H1 (cell line): ENCODE measurements at regions not wholly inside any gene's neighbourhood (a gene's known extent, or its start where the extent isn't known, plus 50 kb on each side); places are given as distances from the start of the nearest gene placed in this dataset.
"Not testable (repeated sequence)": the region's sequence is repeated elsewhere in the genome, so short reads cannot be mapped to it uniquely, and the experiment has no call there.

Experiments used
- CTCF ChIA-PET: fragments of 300-600 bp; sonication (Branson Sonifier 250); formaldehyde crosslinking; loops from one replicate; lab custom pipeline; 2021; ENCODE audit not compliant: partially characterized antibody; lab: Charles Lee
- POLR2A ChIA-PET: fragments of 300-600 bp; sonication (Branson Sonifier 250); formaldehyde crosslinking; loops from one replicate; lab custom pipeline; 2021; ENCODE audit warnings: inconsistent platforms; ENCODE audit not compliant: partially characterized antibody; lab: Charles Lee
- DNase-seq, 2 experiments: peaks; one replicate each; pipeline versions ENCODE4 v3.0.0 to v3.0.0-alpha.2; 2010 to 2022; ENCODE audit warnings: low spot score in 2 of 2, low read depth in 1 of 2, mixed read lengths in 1 of 2
- FAIRE-seq: peaks from 2 replicates; lab custom pipeline; 2011; peaks lifted over from hg19 to GRCh38; lab: Jason Lieb, UNC
- H2AFZ ChIP-seq: 2 replicates; pipeline ENCODE4 v1.8.1; 2012; ENCODE audit warnings: low read length, inconsistent platforms
- H2AK5ac ChIP-seq: 2 replicates; pipeline ENCODE4 v1.6.1; 2013; ENCODE audit warnings: low read depth, low read length
- H2BK120ac ChIP-seq: replicated peaks from 2 replicates; pipeline ENCODE3; 2013; ENCODE audit warnings: low read depth, low read length, inconsistent platforms
- H2BK12ac ChIP-seq: 2 replicates; pipeline ENCODE4 v1.6.1; 2013; ENCODE audit warnings: low read depth, low read length
- H2BK15ac ChIP-seq: 2 replicates; pipeline ENCODE4 v1.6.1; 2013; ENCODE audit warnings: low read length
- H2BK20ac ChIP-seq: 2 replicates; pipeline ENCODE4 v1.6.1; 2013; ENCODE audit warnings: low read length
- H2BK5ac ChIP-seq: 2 replicates; pipeline ENCODE4 v1.6.1; 2013; ENCODE audit warnings: low read depth, low read length
- H3K14ac ChIP-seq: 2 replicates; pipeline ENCODE4 v1.6.1; 2013; ENCODE audit warnings: inconsistent platforms; ENCODE audit not compliant: insufficient read length
- H3K18ac ChIP-seq: 2 replicates; pipeline ENCODE4 v1.6.1; 2013; ENCODE audit warnings: low read length; ENCODE audit errors: extremely low read depth
- H3K23ac ChIP-seq: 2 replicates; pipeline ENCODE4 v1.6.1; 2013; ENCODE audit warnings: inconsistent platforms; ENCODE audit not compliant: insufficient read length
- H3K23me2 ChIP-seq: 2 replicates; pipeline ENCODE4 v1.6.1; 2013; ENCODE audit warnings: low read depth, low read length
- H3K27ac ChIP-seq: 2 replicates; pipeline ENCODE4 v1.6.1; 2011; ENCODE audit warnings: low read depth, low read length, inconsistent platforms
- H3K27me3 ChIP-seq, 4 experiments: replicated peaks in 1 of 4; 1 replicate in 1 of 4; 2 replicates in 3 of 4; pipeline versions ENCODE4 v1.6.1 to v1.8.1; 2011 to 2013; ENCODE audit warnings: low read length in 3 of 4, mild to moderate bottlenecking in 3 of 4, inconsistent platforms in 2 of 4, mixed read lengths in 2 of 4, moderate library complexity in 1 of 4; ENCODE audit not compliant: control insufficient read depth in 3 of 4, insufficient read depth in 3 of 4; ENCODE audit errors: extremely low read depth in 1 of 4
- H3K36me3 ChIP-seq, 4 experiments: 2 replicates each; pipeline versions ENCODE4 v1.6.1 to v1.8.1; 2011 to 2013; ENCODE audit warnings: mild to moderate bottlenecking in 4 of 4, low read length in 3 of 4, moderate library complexity in 2 of 4, control low read depth in 1 of 4, inconsistent platforms in 1 of 4; ENCODE audit not compliant: insufficient read depth in 4 of 4, control insufficient read depth in 2 of 4
- H3K4ac ChIP-seq: replicated peaks from 2 replicates; pipeline ENCODE3; 2013; ENCODE audit warnings: low read length, low read depth, mixed read lengths, inconsistent platforms; ENCODE audit not compliant: insufficient read length
- H3K4me1 ChIP-seq, 4 experiments: replicated peaks in 1 of 4; 1 replicate in 1 of 4; 2 replicates in 3 of 4; pipeline versions ENCODE4 v1.6.1 to v1.8.1; 2011 to 2013; ENCODE audit warnings: low read length in 3 of 4, inconsistent platforms in 2 of 4, mixed read lengths in 1 of 4; ENCODE audit not compliant: insufficient read depth in 4 of 4, control insufficient read depth in 3 of 4
- H3K4me2 ChIP-seq, 2 experiments: 2 replicates each; pipeline versions ENCODE4 v1.6.1 to v1.8.1; 2011 to 2013; ENCODE audit warnings: low read depth in 2 of 2, low read length in 2 of 2, control low read depth in 1 of 2, inconsistent platforms in 1 of 2, mild to moderate bottlenecking in 1 of 2; ENCODE audit not compliant: insufficient read depth in 1 of 2
- H3K4me3 ChIP-seq, 4 experiments: fragments of 200-600, 300-600 bp in 1 of 4; sonication (generic), shearing (Covaris generic), sonication (Bioruptor Twin) in 1 of 4; 2 replicates each; pipeline versions ENCODE4 v1.5.1 to v1.8.1; 2011 to 2016; ENCODE audit warnings: low read length in 4 of 4, low read depth in 3 of 4, control low read depth in 2 of 4, inconsistent platforms in 2 of 4, mild to moderate bottlenecking in 2 of 4, mixed read lengths in 1 of 4, moderate library complexity in 1 of 4; ENCODE audit not compliant: insufficient read depth in 2 of 4; ENCODE audit errors: extremely low read depth in 1 of 4
- H3K56ac ChIP-seq: replicated peaks from 2 replicates; pipeline ENCODE3; 2013; ENCODE audit warnings: low read depth, mild to moderate bottlenecking, mixed read lengths, low read length, inconsistent platforms; ENCODE audit not compliant: insufficient read length
- H3K79me1 ChIP-seq: 2 replicates; pipeline ENCODE4 v1.6.1; 2013; ENCODE audit warnings: low read depth, low read length, control low read depth
- H3K79me2 ChIP-seq, 2 experiments: 2 replicates each; pipeline versions ENCODE4 v1.6.1 to v1.8.1; 2012 to 2013; ENCODE audit warnings: low read length in 2 of 2, mild to moderate bottlenecking in 2 of 2, inconsistent platforms in 1 of 2; ENCODE audit not compliant: insufficient read depth in 2 of 2, control insufficient read depth in 1 of 2
- H3K9ac ChIP-seq, 4 experiments: replicated peaks in 1 of 4; 1 replicate in 1 of 4; 2 replicates in 3 of 4; pipeline versions ENCODE4 v1.6.1 to v1.8.1; 2011 to 2013; ENCODE audit warnings: low read depth in 3 of 4, low read length in 3 of 4, control low read depth in 2 of 4, mild to moderate bottlenecking in 2 of 4, moderate library complexity in 2 of 4, inconsistent platforms in 1 of 4; ENCODE audit errors: extremely low read depth in 1 of 4
- H3K9me3 ChIP-seq, 2 experiments: 2 replicates each; pipeline versions ENCODE4 v1.6.1 to v1.8.1; 2012 to 2013; ENCODE audit warnings: mild to moderate bottlenecking in 2 of 2, moderate library complexity in 2 of 2, control low read depth in 1 of 2, inconsistent platforms in 1 of 2, low read depth in 1 of 2, low read length in 1 of 2, mixed read lengths in 1 of 2; ENCODE audit not compliant: insufficient read depth in 2 of 2
- H4K20me1 ChIP-seq, 2 experiments: replicated peaks in 1 of 2; 2 replicates each; pipeline versions ENCODE3 to v1.8.1; 2011 to 2013; ENCODE audit warnings: inconsistent platforms in 2 of 2, low read length in 2 of 2, mild to moderate bottlenecking in 1 of 2; ENCODE audit not compliant: insufficient read depth in 2 of 2, control insufficient read depth in 1 of 2
- H4K5ac ChIP-seq: 2 replicates; pipeline ENCODE4 v1.6.1; 2013; ENCODE audit warnings: low read length, low read depth, mixed read lengths, inconsistent platforms; ENCODE audit not compliant: insufficient read length
- H4K8ac ChIP-seq: 2 replicates; pipeline ENCODE4 v1.8.0; 2013; ENCODE audit warnings: mild to moderate bottlenecking, moderate library complexity, low read length, inconsistent platforms; ENCODE audit not compliant: insufficient read depth; ENCODE audit errors: extremely low read depth
- H4K91ac ChIP-seq: replicated peaks from 2 replicates; pipeline ENCODE3; 2013; ENCODE audit warnings: low read length, mixed read lengths, inconsistent platforms; ENCODE audit not compliant: insufficient read length
- WGBS, 2 experiments: shearing (Covaris generic) in 1 of 2; methylation state at CpG; one replicate each; pipeline versions ENCODE4 v1.1.6 to v1.1.7; 2013 to 2015; ENCODE audit warnings: low lambda C conversion rate in 2 of 2, mixed read lengths in 2 of 2, inconsistent platforms in 1 of 2, low coverage in 1 of 2, missing lambda C conversion rate in 1 of 2; ENCODE audit not compliant: insufficient replicate concordance in 2 of 2, insufficient coverage in 1 of 2, insufficient read length in 1 of 2; ENCODE audit errors: extremely low coverage in 1 of 2, missing lambda C conversion rate in 1 of 2; 5-methylcytosine and 5-hydroxymethylcytosine counted together

DNA sequence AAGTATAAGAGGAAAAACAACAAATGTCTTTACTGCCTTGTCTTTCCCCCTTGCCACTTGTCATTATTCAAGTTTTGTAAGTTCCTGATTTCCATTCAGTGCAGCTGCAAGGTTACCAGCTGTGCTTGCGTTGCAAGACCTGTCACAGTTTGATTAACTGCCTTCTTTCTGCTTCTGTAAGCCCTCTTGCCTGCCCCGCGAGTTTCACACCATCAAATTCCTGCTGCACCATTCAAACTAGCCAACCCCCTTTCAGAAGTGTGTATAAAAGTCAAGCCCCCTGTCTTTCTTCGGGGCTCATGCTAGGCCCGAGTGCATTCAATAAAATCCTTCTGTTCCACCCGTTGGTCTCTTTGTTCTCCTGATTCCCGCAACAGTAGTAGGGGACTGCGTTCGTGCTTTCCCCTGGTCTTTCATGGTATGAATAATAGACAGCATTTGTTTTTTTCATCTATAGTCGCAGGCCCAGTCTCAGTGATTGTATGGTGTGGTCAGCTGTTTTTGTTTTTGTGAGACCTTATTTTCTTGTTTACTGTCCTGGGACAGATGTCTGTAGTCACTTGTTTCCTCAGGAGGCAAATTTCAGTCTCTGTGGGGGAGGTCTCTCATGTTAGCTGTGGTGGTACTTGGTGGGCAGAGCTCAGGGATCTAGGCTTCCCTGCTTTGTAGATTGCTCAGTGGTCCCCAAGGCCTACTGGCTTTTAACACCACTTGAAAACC lies 159.1 kb upstream of the NOTCH2NLA start:
- H3K9ac ChIP-seq, DNase-seq, H3K56ac ChIP-seq, H3K23me2 ChIP-seq, H2BK20ac ChIP-seq, H4K20me1 ChIP-seq, H3K9me3 ChIP-seq, H3K18ac ChIP-seq, H4K91ac ChIP-seq, H2BK120ac ChIP-seq, H2BK5ac ChIP-seq, FAIRE-seq, H3K4me3 ChIP-seq, H3K36me3 ChIP-seq, H3K27ac ChIP-seq, H3K4me1 ChIP-seq, H4K5ac ChIP-seq, H3K4ac ChIP-seq, H3K27me3 ChIP-seq, H3K23ac ChIP-seq, H2AFZ ChIP-seq, H4K8ac ChIP-seq, H3K79me2 ChIP-seq, H3K4me2 ChIP-seq, CTCF ChIA-PET, H2AK5ac ChIP-seq, H3K14ac ChIP-seq, H2BK15ac ChIP-seq, H3K79me1 ChIP-seq: not testable (repeated sequence)
- POLR2A ChIA-PET: interaction anchor here (0.6 to 1.2 kb wide), 6 partner anchors 9 to 697 kb away, joined by 3 to 29 read pairs (median 5); no protein-coding TSS in a partner anchor
- WGBS, 2 experiments: 46% methylated on average over 9 of the region's 10 CpGs; no CpG with 5 or more reads in 1 of the 2 experiments
- 0 out of 2 replicates have a peak overlapping the region, but pooled peaks have one; percentile 27 for H2BK12ac ChIP-seq
